ENCODE measurements at regions not wholly inside any gene's neighbourhood (a gene's known extent, or its start where the extent isn't known, plus 50 kb on each side); places are given as distances from the start of the nearest gene placed in this dataset.

DNA sequence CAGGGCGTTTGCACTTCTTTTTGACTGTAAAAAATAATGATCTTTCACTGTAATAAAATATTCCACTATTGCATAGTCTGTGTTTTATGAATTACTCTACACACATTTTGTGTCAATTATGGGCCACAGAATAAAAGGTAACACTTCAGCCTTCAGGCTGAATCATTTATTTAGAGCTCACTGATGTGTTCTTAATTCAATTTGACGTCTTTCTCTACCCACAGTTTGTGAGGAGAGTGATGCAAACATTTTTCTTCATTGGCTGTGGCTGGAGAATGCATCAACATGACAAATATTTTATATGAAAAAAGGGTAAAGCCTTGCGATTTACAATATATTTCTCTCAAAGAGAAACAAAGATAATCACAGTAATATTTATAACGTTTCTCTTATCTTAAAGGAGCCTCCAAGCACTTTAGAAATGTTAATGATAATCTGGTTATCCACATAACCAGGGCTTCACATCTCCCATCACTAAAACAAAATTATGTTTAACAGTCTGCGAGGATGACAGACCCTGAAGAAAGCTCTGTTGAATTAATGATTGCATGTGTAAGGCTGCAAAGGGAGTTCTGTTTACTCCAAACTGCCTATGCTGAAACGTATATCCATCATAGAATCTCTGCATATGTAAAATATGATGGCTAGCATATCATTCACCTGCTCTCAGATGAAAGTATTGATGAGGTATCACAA lies 951.3 kb downstream of the ZPLD1 start:
- DNase-seq: no peak

DNA sequence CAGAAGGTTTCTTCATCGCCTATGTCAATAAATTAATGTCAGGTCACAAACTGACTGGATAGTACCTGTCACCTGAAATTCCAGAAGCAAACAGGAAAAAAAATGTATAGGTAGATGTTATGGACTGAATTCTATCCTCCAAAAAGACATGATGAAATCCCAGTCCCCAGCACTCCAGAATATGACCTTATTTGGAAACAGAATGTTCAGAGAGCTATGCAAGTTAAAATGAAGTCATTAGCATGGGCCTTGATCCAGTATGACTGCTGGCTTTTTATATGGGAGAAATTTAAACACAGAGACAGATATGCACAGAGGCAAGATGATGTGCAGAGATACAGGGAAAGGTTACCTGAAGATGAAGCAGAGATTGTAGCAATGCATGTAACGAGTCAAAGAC lies 953.4 kb downstream of the ZPLD1 start:
- DNase-seq: no peak

- DNase-seq: no peak
Observed at GRCh38 chr3:103389356-103389755, 954.5 kb downstream of the ZPLD1 start.

DNA sequence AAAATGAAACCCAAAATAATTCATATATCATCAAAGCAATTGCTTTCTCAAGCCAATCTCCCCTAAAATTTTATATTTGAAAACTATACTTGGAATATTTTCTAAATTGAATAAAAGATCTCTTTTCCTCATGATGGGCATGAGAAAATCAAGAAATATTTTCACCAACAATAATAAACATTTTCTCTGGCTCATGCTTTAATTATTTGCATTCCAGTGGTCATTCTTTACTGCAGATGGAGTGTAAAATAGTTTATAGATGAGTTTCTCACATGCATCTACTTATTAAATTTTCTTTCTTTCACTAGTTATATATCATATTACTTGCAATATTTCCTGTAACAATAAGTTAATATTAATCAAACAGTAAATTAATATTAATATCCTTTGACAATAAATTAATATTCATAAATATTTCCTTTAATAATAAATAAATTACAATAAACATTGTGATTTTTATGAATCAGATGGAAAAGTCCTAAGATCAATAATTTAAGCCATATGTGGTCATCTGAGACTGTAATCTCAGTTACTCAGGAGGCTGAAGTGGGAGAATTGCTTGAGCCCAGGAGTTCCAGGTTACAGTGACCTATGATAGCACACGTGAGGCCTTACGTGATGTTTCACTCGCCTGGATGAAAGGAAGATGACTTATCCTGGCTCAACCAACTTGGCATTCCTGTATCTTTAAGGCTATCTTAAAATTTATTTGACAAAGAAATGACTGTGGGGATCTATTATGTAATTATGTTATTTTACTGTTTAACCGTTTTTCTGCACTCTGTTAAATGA lies 958.8 kb downstream of the ZPLD1 start:
- DNase-seq: no peak

- DNase-seq: no peak
Observed at GRCh38 chr3:103403191-103403590, 968.4 kb downstream of the ZPLD1 start.

GRCh38 chr3:103406320-103406850 lies 971.6 kb downstream of the ZPLD1 start:
- no peak for DNase-seq

DNA sequence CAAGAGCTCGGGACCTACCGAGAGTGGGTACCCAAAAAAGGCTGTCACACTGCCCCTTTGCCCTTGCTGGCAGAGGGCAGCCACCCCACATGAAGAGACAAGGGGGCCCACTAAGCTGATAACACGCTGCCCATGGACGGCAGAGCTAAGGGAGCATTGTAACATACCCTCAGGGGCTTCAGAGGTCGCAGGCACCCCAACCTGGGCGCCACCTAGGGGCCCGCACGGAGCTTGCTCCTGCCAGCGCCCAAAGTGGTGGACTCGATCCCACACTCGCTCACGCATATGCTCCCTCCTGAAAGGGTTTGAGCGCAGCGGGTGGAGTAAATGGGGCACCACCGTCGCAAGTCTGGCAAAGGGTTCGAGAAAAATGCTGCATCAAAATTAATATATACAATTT lies 975.4 kb downstream of the ZPLD1 start:
- DNase-seq: no peak

DNA sequence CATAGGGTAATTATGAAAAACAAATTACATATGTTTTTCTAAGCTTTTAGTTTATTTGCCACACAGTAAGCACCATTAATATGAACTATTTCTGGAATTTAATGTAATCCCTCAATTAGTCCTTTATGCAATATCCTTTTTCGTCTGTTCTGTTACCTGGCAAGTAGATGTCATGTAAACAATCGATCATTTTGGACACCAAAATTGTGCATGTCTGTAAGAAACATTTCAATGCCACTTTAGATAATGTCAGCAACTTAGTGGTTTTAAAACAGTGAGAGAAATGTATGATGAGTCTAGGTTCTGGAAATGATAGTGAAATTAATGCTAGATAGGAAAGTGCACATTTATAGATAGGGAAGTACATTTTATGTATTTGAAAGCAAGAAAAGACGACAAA lies 986.6 kb downstream of the ZPLD1 start:
- DNase-seq: no peak

- DNase-seq: no peak
Observed at GRCh38 chr3:103437883-103438282, 1003.1 kb downstream of the ZPLD1 start.

DNA sequence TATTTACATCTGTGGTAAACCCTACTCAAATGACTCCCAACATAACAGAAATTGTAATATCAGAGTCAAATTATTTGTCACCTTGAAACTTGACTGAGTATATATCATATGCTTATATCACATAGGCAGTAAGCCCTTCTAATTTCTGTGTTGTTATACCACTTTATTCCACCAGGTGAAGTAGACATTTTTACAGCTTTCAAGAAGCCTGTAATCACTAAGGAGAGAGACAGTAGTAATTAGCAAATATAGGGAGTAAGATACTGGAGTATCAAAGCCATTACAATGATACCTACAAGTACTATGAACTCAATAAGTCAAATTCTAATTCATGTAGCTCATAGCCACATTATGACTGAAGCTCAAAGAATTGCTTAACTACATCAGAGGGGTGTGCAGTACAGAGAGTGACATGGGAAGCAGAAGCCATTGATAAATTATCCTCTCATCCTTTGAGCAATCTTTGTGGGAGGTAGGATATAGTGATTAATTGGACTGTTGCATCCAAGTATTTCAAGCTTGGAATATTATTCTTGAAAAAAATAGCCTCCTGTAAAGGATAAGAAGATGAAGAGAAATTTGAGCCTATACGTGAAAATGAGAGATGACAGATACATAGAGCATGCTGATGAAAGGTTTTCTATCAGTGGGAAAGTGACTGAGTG lies 1005.9 kb downstream of the ZPLD1 start:
- no peak for DNase-seq

- no peak for DNase-seq
Observed at GRCh38 chr3:103446953-103447629, 1012.3 kb downstream of the ZPLD1 start.

- DNase-seq: no peak
Observed at GRCh38 chr3:103453152-103453551, 1018.3 kb downstream of the ZPLD1 start.

DNA sequence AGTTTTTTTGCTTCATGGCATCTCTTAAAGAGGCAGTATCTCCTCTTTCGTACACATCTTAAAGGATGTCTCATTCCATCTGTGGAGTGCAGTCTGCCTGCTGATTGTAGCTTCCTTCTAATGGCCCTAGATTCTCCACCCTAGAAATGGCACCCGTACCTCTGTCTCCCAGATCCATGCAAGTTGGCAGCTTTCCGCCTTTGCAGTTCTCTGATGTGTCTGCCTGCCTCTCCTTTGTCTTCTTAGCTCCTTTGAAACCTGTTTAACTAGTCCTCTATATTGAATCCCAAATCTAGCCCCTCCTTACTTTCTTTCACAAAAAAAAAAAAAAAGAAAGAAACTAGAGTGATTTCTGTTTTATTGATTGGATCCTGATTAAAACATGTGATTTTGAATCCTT lies 1025.0 kb downstream of the ZPLD1 start:
- no peak for DNase-seq

DNA sequence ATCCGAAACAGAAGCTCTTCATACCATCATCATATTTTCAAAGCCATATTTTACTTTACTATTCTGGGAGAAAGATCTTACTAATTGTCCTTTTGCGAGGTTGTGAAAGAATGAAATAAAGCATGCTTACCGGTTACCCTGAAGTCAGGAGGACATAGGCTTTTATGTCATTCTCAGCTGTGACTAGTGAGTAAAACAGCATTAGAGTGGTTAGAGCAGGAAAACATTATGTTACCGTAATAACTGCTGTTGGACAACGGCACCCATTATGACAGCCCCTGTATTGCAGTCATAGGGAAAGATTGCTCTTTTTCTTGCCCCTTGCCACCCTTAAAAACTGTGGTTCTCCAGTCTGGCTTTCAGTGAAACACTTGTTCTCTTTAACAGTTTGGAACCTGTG lies 1035.7 kb downstream of the ZPLD1 start:
- no peak for DNase-seq

- DNase-seq: no peak
Observed at GRCh38 chr3:103494011-103494410, 1059.2 kb downstream of the ZPLD1 start.

- no peak for DNase-seq
Observed at GRCh38 chr3:103494512-103494911, 1059.7 kb downstream of the ZPLD1 start.

- no peak for DNase-seq
Observed at GRCh38 chr3:103495186-103495585, 1060.4 kb downstream of the ZPLD1 start.

- DNase-seq: no peak
Observed at GRCh38 chr3:103499132-103499900, 1064.5 kb downstream of the ZPLD1 start.

DNA sequence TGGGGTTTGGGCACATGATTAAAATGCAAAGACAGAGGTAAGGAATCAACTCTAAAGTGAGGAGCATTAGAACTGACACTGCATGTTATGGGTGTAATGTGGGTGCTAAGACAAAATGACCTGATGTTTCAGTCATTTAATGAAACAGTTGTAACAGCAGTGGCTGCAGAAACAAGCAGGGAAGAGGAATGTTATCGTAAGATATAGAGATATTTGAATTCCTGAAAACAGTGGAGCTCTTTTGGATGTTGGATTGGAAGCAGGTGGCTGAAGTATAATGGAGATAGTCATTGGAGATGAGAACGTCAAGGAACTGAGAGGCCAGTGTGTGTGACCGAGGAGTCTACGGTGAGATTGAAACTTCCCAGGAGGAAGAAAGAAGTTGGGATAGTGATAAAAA lies 1065.2 kb downstream of the ZPLD1 start:
- no peak for DNase-seq

- DNase-seq: no peak
Observed at GRCh38 chr3:103510760-103511159, 1075.9 kb downstream of the ZPLD1 start.

DNA sequence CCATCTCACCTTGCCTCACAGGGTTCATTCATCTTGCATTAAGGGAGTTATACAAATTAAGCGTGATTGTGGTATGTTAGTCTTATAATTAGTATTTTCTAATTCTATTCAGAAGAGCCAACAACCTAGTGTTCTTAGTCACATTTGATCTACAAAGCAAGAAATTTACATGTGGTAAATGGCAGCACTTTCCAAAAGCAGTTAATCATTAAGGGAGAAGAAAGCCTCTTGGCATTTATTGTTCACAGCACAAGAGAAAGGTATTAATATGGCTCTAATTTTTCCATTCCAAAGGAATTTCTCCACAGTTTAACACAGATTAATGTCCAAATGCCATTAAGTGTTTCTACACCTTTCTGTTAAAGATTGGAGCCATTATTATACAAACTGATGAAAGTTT lies 1077.1 kb downstream of the ZPLD1 start:
- no peak for DNase-seq

GRCh38 chr3:103512595-103512994 lies 1077.8 kb downstream of the ZPLD1 start:
- no peak for DNase-seq
